ENCODE measurements at regions not wholly inside any gene's neighbourhood (a gene's known extent, or its start where the extent isn't known, plus 50 kb on each side); places are given as distances from the start of the nearest gene placed in this dataset.
"Not testable (repeated sequence)": the region's sequence is repeated elsewhere in the genome, so short reads cannot be mapped to it uniquely, and the experiment has no call there.

GRCh38 chr2:228777855-228778355 lies 493.2 kb downstream of the PID1 start:
- DNase-seq (ENCODE audit: low read depth), result no peak
- no peak for TF ChIP-seq CTCF (IDR thresholded peaks at IDR 0.05; ENCODE audit: insufficient read depth, low read depth, low read length, missing control alignments)
- no peak overlapping the region for H3K4me3 ChIP-seq (ENCODE audit: low read depth, low read length)

GRCh38 chr2:228774548-228774947 lies 496.5 kb downstream of the PID1 start:
- H3K4me3 ChIP-seq (ENCODE audit: low read depth, low read length), result no peak overlapping the region
- DNase-seq (ENCODE audit: low read depth), result no peak
- no peak for TF ChIP-seq CTCF (IDR thresholded peaks at IDR 0.05; ENCODE audit: insufficient read depth, low read depth, low read length, missing control alignments)

- no peak overlapping the region for H3K4me3 ChIP-seq (ENCODE audit: low read depth, low read length)
- TF ChIP-seq CTCF (IDR thresholded peaks at IDR 0.05; ENCODE audit: insufficient read depth, low read depth, low read length, missing control alignments), result no peak
- DNase-seq (ENCODE audit: low read depth), result no peak
These were observed 499.3 kb downstream of the PID1 start for GRCh38 chr2:228771774-228772173.

GRCh38 chr2:228771315-228771714 lies 499.8 kb downstream of the PID1 start:
- no peak for TF ChIP-seq CTCF (IDR thresholded peaks at IDR 0.05; ENCODE audit: insufficient read depth, low read depth, low read length, missing control alignments)
- no peak overlapping the region for H3K4me3 ChIP-seq (ENCODE audit: low read depth, low read length)
- DNase-seq (ENCODE audit: low read depth), result no peak

- TF ChIP-seq CTCF (IDR thresholded peaks at IDR 0.05; ENCODE audit: insufficient read depth, low read depth, low read length, missing control alignments), result no peak
- no peak overlapping the region for H3K4me3 ChIP-seq (ENCODE audit: low read depth, low read length)
- no peak for DNase-seq (ENCODE audit: low read depth)
These were observed 502.3 kb downstream of the PID1 start for GRCh38 chr2:228768818-228769217.

GRCh38 chr2:228768141-228768540 lies 502.9 kb downstream of the PID1 start:
- H3K4me3 ChIP-seq (ENCODE audit: low read depth, low read length), result not testable (repeated sequence)

GRCh38 chr2:228767196-228767595 lies 503.9 kb downstream of the PID1 start:
- no peak for TF ChIP-seq CTCF (IDR thresholded peaks at IDR 0.05; ENCODE audit: insufficient read depth, low read depth, low read length, missing control alignments)
- DNase-seq (ENCODE audit: low read depth), result no peak
- H3K4me3 ChIP-seq (ENCODE audit: low read depth, low read length), result no peak overlapping the region

More at GRCh38 chr2:228768141-228768540, 502.9 kb downstream of the PID1 start:
- DNase-seq (ENCODE audit: low read depth), result not testable (repeated sequence)

All from GM12865 (cell line).